ENCODE measurements at regions not wholly inside any gene's neighbourhood (a gene's known extent, or its start where the extent isn't known, plus 50 kb on each side); places are given as distances from the start of the nearest gene placed in this dataset.

DNA sequence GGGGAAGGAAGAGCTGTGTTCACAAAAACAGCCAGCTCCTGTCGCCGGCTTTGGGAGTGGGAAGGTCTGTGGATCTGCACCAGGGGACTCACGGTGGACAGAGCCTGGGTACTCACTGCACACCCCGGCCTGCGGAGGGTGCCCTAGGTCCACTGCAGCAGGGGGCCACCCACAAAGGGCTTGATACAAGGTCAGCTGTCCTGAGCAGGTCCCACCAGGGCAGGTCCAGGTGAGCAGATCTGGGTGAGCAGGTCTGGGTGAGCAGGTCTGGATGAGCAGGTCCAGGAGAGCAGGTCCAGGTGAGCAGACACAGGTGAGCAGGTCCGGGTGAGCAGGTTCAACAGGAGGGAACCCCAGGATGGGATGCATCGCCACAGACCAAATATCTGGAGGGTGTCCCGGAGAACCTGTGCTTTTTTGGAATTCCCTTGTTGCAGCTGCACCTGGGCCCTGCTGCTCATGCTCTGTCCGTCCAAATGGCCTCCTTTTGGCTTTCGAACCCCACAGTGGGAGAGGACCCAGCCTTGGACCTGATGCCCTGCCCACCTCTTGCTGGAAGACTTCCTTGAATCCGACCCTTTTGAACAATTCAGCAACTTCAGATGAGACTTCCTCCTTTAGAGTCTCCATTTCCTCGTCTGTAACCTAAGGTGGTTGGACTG, 485.3 kb downstream of the TBC1D22A start (continued):
- TF ChIP-seq OSR1 (CRISPR knock-in tag; IDR thresholded peaks at IDR 0.05) (no peak), TCF4 (CRISPR knock-in tag; IDR thresholded peaks at IDR 0.05; ENCODE audit: borderline replicate concordance) (no peak), ARNTL (CRISPR knock-in tag; IDR thresholded peaks at IDR 0.05; ENCODE audit: borderline replicate concordance, low read depth) (no peak), PPARA (CRISPR knock-in tag; IDR thresholded peaks at IDR 0.05; ENCODE audit: borderline replicate concordance) (no peak), ZNF70 (CRISPR knock-in tag; IDR thresholded peaks at IDR 0.05) (no peak)

DNA sequence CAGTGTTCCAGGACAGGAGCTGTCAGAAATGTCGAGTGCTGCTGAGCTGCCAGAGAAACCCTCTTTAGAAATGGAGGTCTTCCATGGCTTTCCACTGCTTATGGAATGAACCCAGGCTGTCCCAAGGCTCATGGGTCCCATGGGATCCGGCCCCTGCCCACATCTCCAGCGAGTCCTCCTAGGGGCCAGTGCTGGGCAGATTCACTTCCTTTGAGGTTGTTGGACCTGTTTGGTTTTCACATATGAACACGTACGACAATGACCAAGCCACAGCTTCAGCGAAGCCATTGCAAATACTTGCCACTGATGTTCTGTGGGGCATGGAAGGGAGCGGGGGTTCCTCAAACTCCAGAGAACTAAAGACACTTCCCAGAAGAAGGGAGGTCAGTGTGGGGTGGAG, 483.3 kb downstream of the TBC1D22A start:
- no peak for TF ChIP-seq RARB (CRISPR knock-in tag; IDR thresholded peaks at IDR 0.05)
- TF ChIP-seq, protein P1, sequence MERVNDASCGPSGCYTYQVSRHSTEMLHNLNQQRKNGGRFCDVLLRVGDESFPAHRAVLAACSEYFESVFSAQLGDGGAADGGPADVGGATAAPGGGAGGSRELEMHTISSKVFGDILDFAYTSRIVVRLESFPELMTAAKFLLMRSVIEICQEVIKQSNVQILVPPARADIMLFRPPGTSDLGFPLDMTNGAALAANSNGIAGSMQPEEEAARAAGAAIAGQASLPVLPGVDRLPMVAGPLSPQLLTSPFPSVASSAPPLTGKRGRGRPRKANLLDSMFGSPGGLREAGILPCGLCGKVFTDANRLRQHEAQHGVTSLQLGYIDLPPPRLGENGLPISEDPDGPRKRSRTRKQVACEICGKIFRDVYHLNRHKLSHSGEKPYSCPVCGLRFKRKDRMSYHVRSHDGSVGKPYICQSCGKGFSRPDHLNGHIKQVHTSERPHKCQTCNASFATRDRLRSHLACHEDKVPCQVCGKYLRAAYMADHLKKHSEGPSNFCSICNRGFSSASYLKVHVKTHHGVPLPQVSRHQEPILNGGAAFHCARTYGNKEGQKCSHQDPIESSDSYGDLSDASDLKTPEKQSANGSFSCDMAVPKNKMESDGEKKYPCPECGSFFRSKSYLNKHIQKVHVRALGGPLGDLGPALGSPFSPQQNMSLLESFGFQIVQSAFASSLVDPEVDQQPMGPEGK (CRISPR knock-in tag; IDR thresholded peaks at IDR 0.05; ENCODE audit: borderline replicate concordance) = no peak
- TF ChIP-seq, protein P2, sequence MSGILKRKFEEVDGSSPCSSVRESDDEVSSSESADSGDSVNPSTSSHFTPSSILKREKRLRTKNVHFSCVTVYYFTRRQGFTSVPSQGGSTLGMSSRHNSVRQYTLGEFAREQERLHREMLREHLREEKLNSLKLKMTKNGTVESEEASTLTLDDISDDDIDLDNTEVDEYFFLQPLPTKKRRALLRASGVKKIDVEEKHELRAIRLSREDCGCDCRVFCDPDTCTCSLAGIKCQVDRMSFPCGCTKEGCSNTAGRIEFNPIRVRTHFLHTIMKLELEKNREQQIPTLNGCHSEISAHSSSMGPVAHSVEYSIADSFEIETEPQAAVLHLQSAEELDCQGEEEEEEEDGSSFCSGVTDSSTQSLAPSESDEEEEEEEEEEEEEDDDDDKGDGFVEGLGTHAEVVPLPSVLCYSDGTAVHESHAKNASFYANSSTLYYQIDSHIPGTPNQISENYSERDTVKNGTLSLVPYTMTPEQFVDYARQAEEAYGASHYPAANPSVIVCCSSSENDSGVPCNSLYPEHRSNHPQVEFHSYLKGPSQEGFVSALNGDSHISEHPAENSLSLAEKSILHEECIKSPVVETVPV (CRISPR knock-in tag; IDR thresholded peaks at IDR 0.05) = no peak
- TF ChIP-seq SNAI2 (CRISPR knock-in tag; IDR thresholded peaks at IDR 0.05) = no peak
- TF ChIP-seq, protein P3, sequence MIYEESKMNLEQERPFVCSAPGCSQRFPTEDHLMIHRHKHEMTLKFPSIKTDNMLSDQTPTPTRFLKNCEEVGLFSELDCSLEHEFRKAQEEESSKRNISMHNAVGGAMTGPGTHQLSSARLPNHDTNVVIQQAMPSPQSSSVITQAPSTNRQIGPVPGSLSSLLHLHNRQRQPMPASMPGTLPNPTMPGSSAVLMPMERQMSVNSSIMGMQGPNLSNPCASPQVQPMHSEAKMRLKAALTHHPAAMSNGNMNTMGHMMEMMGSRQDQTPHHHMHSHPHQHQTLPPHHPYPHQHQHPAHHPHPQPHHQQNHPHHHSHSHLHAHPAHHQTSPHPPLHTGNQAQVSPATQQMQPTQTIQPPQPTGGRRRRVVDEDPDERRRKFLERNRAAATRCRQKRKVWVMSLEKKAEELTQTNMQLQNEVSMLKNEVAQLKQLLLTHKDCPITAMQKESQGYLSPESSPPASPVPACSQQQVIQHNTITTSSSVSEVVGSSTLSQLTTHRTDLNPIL (CRISPR knock-in tag; IDR thresholded peaks at IDR 0.05; ENCODE audit: low read depth) = no peak
- TF ChIP-seq ZC3H10 (CRISPR knock-in tag; IDR thresholded peaks at IDR 0.05) = no peak
- TF ChIP-seq, protein P4, sequence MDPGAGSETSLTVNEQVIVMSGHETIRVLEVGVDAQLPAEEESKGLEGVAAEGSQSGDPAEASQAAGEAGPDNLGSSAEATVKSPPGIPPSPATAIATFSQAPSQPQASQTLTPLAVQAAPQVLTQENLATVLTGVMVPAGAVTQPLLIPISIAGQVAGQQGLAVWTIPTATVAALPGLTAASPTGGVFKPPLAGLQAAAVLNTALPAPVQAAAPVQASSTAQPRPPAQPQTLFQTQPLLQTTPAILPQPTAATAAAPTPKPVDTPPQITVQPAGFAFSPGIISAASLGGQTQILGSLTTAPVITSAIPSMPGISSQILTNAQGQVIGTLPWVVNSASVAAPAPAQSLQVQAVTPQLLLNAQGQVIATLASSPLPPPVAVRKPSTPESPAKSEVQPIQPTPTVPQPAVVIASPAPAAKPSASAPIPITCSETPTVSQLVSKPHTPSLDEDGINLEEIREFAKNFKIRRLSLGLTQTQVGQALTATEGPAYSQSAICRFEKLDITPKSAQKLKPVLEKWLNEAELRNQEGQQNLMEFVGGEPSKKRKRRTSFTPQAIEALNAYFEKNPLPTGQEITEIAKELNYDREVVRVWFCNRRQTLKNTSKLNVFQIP (CRISPR knock-in tag; IDR thresholded peaks at IDR 0.05; ENCODE audit: borderline replicate concordance, low read depth) = no peak
- TF ChIP-seq ZFP3 (CRISPR knock-in tag; IDR thresholded peaks at IDR 0.05) = no peak
- no peak for TF ChIP-seq ZFP30 (CRISPR knock-in tag; IDR thresholded peaks at IDR 0.05)
- no peak for TF ChIP-seq TOX (CRISPR knock-in tag; IDR thresholded peaks at IDR 0.05; ENCODE audit: borderline replicate concordance)
- no peak for ATAC-seq

DNA sequence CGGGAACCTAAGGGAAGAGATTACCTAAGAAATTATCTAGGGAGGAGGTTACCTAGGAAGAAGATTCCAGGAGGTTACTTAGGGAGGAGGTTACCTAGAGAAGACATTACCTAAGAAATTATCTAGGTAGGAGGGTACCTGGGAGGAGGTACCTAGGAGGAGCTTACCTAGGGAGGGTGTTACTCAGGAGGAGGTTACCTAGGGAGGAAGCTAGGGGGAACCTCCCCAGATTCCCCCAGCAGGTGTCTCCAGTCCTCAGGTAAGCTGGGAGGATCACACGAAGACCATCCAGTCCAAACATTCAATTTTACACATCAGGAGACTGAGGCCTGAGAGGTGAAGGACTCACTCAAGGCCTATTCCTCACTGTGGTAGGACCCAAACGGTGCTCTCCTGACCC, 482.8 kb downstream of the TBC1D22A start:
- TF ChIP-seq, protein P2 (CRISPR knock-in tag; IDR thresholded peaks at IDR 0.05) = no peak
- no peak for TF ChIP-seq BACH2 (CRISPR knock-in tag; IDR thresholded peaks at IDR 0.05; ENCODE audit: borderline replicate concordance)
- no peak for TF ChIP-seq RARB (CRISPR knock-in tag; IDR thresholded peaks at IDR 0.05)
- no peak for TF ChIP-seq PPARA (CRISPR knock-in tag; IDR thresholded peaks at IDR 0.05; ENCODE audit: borderline replicate concordance)
- TF ChIP-seq ESRRG (CRISPR knock-in tag; IDR thresholded peaks at IDR 0.05) = no peak
- no peak for TF ChIP-seq ZNF8 (CRISPR knock-in tag; IDR thresholded peaks at IDR 0.05)
- no peak for TF ChIP-seq ZFP30 (CRISPR knock-in tag; IDR thresholded peaks at IDR 0.05)
- TF ChIP-seq, protein P4 (CRISPR knock-in tag; IDR thresholded peaks at IDR 0.05; ENCODE audit: borderline replicate concordance, low read depth) = no peak
- no peak for ATAC-seq

DNA sequence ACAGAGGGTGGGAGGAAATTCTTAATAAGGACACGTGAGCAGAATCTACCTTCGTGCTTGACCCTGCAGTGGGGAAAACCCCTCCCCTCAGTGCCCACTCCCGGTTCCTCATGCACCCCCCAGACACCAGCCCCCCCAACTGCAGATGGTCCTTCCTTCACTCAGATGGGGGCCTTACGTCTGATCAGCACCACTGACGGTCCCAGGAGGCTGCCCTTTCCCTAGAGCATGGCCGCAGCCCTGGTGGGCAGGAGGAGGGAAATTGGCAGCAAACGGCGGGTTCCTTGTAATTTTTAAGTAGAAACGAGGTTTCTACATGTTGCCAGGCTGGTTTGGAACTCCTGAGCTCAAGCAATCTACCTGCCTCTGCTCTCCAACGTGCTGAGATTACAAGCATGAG, 477.7 kb downstream of the TBC1D22A start:
- TF ChIP-seq ZC3H10 (CRISPR knock-in tag; IDR thresholded peaks at IDR 0.05) (no peak), PPARA (CRISPR knock-in tag; IDR thresholded peaks at IDR 0.05; ENCODE audit: borderline replicate concordance) (no peak), ZFP30 (CRISPR knock-in tag; IDR thresholded peaks at IDR 0.05) (no peak), ESRRG (CRISPR knock-in tag; IDR thresholded peaks at IDR 0.05) (no peak), GLIS3 (CRISPR knock-in tag; IDR thresholded peaks at IDR 0.05) (no peak), ARNTL (CRISPR knock-in tag; IDR thresholded peaks at IDR 0.05; ENCODE audit: borderline replicate concordance, low read depth) (no peak)
- TF ChIP-seq, protein P4 (CRISPR knock-in tag; IDR thresholded peaks at IDR 0.05; ENCODE audit: borderline replicate concordance, low read depth) = no peak

More for the DNA sequence above, 477.7 kb downstream of the TBC1D22A start:
- no peak for ATAC-seq

All from SK-N-SH treated with all-trans-retinoic acid at 6 μM for 48 hours (cell line).